ENCODE measurements at regions not wholly inside any gene's neighbourhood (a gene's known extent, or its start where the extent isn't known, plus 50 kb on each side); places are given as distances from the start of the nearest gene placed in this dataset.

DNA sequence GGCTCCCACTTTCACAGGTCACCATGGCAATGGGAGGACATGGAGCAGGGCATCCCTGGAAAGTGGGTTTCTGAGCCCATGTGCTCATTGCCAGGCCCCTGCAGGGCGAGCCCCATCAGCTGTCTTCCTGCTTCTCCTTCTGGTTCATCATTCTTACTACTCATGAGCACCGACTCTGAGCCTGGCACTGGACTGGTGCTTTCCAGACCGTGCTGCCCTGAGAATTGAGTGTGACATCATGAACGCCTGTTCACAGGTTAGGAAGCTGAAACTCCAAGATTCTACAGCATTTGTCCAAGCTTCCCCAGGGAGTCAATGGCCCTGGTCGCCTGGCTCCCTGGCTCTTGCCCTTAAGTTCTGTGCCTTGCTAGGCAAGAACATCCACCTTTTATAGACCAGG lies 210.4 kb upstream of the ZNF536 start:
- intact Hi-C loops (cut with DNase I; ENCODE audit: low total_unique reads): no loop called here
- 86 to 87% methylated on average over 5 of the region's 5 CpGs for WGBS, 2 donors
- no peak for TF ChIP-seq POLR2A (IDR thresholded peaks at IDR 0.05)
- TF ChIP-seq, protein P1, sequence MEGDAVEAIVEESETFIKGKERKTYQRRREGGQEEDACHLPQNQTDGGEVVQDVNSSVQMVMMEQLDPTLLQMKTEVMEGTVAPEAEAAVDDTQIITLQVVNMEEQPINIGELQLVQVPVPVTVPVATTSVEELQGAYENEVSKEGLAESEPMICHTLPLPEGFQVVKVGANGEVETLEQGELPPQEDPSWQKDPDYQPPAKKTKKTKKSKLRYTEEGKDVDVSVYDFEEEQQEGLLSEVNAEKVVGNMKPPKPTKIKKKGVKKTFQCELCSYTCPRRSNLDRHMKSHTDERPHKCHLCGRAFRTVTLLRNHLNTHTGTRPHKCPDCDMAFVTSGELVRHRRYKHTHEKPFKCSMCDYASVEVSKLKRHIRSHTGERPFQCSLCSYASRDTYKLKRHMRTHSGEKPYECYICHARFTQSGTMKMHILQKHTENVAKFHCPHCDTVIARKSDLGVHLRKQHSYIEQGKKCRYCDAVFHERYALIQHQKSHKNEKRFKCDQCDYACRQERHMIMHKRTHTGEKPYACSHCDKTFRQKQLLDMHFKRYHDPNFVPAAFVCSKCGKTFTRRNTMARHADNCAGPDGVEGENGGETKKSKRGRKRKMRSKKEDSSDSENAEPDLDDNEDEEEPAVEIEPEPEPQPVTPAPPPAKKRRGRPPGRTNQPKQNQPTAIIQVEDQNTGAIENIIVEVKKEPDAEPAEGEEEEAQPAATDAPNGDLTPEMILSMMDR (IDR thresholded peaks at IDR 0.05): no peak
- no peak overlapping the region for H3K4me3 ChIP-seq (ENCODE audit: low read depth, poor library complexity, severe bottlenecking)
- DNase-seq (ENCODE audit: low spot score in 2 of 2): peak in 1 of 2 donors; percentile 54

DNA sequence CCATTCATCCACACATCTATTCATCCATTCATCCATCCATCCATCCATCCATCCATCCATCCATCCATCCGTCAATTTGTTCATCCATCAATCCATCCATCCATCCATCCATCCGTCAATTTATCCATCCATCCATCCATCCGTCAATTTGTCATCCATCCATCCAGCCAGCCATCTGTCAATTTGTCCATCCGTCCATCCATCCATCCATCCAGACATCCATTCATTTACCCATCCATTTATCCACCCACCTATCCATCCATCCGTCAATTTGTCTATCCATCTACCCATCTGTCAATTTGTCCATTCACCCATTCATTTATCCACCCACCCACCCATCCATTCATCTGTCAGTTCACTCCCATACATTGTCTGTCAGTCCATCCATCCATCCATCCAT lies 209.5 kb upstream of the ZNF536 start:
- no peak for DNase-seq (ENCODE audit: low spot score in 2 of 2)
- 85 to 89% methylated on average over 5 of the region's 5 CpGs for WGBS, 2 donors
- H3K4me3 ChIP-seq (ENCODE audit: low read depth, poor library complexity, severe bottlenecking): no peak overlapping the region
- TF ChIP-seq POLR2A (IDR thresholded peaks at IDR 0.05): no peak
- TF ChIP-seq, protein P1 (IDR thresholded peaks at IDR 0.05): no peak
- intact Hi-C loops (cut with DNase I; ENCODE audit: low total_unique reads): no loop called here

DNA sequence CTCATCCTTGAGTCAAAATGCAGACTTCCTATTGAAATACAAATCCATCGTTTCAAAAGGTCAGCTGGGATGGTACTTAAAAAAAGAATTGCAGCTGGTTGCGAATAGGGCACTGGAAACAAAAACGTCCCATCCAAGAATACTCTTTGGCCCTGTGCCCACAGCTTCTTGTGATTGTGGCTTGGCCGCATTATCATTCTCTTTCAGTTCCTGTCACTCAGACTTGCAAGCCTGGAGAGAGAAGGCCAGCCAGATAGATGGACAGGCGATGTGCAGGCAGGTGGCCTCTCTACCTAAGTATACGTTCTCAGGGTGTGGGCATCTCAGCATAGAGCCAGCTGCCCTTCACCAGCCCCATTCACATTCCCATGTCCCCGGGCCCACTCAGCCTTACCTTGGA lies 208.5 kb upstream of the ZNF536 start:
- H3K4me3 ChIP-seq (ENCODE audit: low read depth, poor library complexity, severe bottlenecking): no peak overlapping the region
- TF ChIP-seq, protein P1 (IDR thresholded peaks at IDR 0.05): no peak
- no peak for TF ChIP-seq POLR2A (IDR thresholded peaks at IDR 0.05)
- intact Hi-C loops (cut with DNase I; ENCODE audit: low total_unique reads): no loop called here
- DNase-seq (ENCODE audit: low spot score in 2 of 2): no peak
- 43 to 54% methylated on average over 7 of the region's 7 CpGs for WGBS, 2 donors

DNA sequence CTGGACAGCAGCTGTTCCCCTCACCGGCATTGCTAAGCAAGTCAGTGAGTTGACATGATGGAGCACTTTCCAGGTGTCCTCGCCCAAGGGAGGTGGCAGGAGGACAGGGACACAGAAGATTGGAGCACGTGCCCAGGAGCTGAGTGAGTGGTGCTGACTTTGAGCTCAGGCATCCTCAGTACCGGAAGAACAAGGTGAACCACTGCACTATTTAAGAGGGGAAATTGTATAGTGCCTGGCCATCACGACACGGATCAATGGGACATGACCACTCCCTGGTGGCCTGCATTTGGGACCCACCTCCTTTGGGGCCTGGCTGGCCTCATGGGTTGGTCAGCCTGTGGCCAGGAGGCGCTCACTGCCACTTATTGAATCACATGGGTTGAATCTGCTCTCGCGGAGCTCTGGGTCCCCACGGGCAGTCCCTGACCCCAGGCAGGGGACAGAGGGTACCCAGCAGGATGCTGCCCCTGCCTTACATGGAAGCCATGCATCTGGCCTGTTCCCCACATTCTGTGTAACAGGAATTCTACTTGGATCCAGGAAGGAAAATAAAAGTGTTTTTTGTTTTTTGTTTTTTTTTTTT lies 206.9 kb upstream of the ZNF536 start:
- 83 to 89% methylated on average over 10 of the region's 10 CpGs for WGBS, 2 donors
- intact Hi-C loops (cut with DNase I; ENCODE audit: low total_unique reads): no loop called here
- no peak overlapping the region for H3K4me3 ChIP-seq (ENCODE audit: low read depth, poor library complexity, severe bottlenecking)
- no peak for DNase-seq (ENCODE audit: low spot score in 2 of 2)
- no peak for TF ChIP-seq POLR2A (IDR thresholded peaks at IDR 0.05)
- TF ChIP-seq, protein P1 (IDR thresholded peaks at IDR 0.05): no peak

DNA sequence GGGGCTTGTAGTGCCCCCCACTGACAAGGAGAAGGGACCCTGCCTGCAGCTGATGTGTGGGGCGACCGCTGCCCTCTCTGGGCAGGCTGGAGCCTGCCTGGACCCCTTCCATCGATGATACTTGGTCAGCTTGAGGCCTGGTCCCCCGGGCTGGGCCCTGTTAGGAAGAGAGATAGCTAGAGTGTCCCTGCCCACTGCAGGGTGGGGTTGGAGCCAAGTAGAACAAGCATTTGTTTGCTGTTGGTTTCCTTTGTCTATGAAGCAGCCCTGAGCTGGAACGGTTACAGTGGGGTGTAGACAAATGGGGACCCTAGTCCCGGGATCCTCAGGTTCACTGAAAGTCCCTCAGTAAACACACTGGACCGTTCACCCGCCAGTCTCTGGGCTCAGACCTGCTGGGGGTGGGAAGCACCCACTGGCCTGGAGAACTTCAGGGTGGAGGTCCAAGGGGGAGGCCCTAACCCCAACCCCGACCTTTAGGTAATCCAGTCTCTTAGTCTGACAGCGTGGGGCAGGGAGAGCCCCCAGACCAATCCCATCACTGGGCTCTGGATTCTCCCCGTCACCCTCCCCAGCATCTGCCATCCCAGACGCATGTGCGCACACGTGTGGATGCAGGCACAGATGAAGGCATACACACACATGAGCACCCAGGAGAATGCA lies 204.8 kb upstream of the ZNF536 start:
- no peak for TF ChIP-seq POLR2A (IDR thresholded peaks at IDR 0.05)
- TF ChIP-seq, protein P1 (IDR thresholded peaks at IDR 0.05): no peak
- intact Hi-C loops (cut with DNase I; ENCODE audit: low total_unique reads): no loop called here
- no peak overlapping the region for H3K4me3 ChIP-seq (ENCODE audit: low read depth, poor library complexity, severe bottlenecking)
- 86 to 94% methylated on average over 14 of the region's 14 CpGs for WGBS, 2 donors
- no peak for DNase-seq (ENCODE audit: low spot score in 2 of 2)

All from lower leg skin (tissue), 4 donors.